B cell (primary cell): ENCODE measurements at regions not wholly inside any gene's neighbourhood (a gene's known extent, or its start where the extent isn't known, plus 50 kb on each side); places are given as distances from the start of the nearest gene placed in this dataset.

Experiments
- CTCF ChIP-seq: fragments of 200-600 bp; IDR thresholded peaks from one replicate; pipeline ENCODE4 v1.8.0; 2022; ENCODE audit warnings: antibody characterized with exemption, mild to moderate bottlenecking
- EZH2 ChIP-seq: IDR thresholded peaks from 2 replicates; pipeline ENCODE4 v1.6.1; 2012; ENCODE audit warnings: borderline replicate concordance, low read depth, mild to moderate bottlenecking, moderate library complexity, low read length; ENCODE audit not compliant: insufficient read depth, poor library complexity, severe bottlenecking

DNA sequence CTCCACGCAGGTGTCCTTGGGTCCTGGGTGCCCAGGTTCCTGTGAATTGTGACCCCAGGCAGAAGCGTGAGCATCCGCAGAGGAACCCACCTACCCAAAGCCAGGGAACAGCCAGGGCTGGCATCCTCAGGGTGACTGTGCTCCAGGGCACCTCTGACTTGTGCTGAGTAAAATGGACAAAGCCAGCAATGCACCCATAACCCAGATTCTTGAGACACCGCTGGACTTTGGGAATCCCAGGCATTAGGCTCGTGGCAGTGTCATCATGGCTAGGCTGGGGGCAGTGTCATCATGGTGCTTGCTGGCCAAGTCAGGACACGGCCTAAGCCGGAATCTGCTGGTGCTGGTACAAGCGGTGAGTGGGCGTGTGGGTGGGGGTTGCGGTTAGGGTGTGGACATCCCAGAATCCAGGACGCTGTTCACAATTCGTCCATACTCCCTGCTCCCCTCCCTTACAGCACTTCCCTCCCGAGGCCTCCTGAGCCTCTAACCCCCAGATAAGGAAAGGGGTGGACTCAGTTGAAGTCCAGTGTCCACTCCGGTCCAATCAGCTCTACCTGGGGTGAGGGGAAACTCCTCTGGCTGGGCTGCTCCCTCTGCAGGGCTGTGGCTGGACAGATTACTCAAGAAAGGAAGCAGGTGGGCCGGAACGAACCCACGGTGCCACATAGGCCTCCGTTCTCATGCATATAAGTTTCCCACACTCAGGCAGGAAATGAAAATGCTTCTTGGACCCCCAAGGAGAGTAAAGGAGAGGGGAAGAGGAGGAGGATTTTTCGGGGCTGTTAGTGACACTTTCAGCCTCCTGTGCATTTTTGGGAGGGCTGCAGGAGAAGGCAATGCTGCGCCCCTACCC lies 138.9 kb downstream of the SEC14L1 start:
- TF ChIP-seq EZH2 (no peak), CTCF (no peak)
